GM23338 (cell line): ENCODE measurements at regions not wholly inside any gene's neighbourhood (a gene's known extent, or its start where the extent isn't known, plus 50 kb on each side); places are given as distances from the start of the nearest gene placed in this dataset.

ENCODE experiments used
- ATAC-seq: fragments of 200-7000 bp; cut with Tn5 transposase; 3 replicates; pipeline ENCODE4 v1.9.1; 2020
- DNase-seq: peaks from one replicate; pipeline ENCODE4 v3.0.0-alpha.2; 2015; ENCODE audit warnings: low spot score
- H2AFZ ChIP-seq: fragments of 200-600 bp; sonication (generic); 2 replicates; pipeline ENCODE4 v1.8.0; 2016; ENCODE audit warnings: antibody characterized with exemption, mild to moderate bottlenecking, moderate library complexity
- H3F3A ChIP-seq: fragments of 200-600 bp; sonication (generic); replicated peaks from 2 replicates; pipeline ENCODE4 v1.8.0; 2017; ENCODE audit warnings: antibody characterized with exemption, mixed run types, low read depth
- H3K27ac ChIP-seq: fragments of 200-600 bp; sonication (generic); 2 replicates; pipeline ENCODE4 v1.6.1; 2016; ENCODE audit warnings: low read depth
- H3K27me3 ChIP-seq: fragments of 200-600 bp; sonication (generic); 2 replicates; pipeline ENCODE4 v1.8.0; 2016; ENCODE audit warnings: mild to moderate bottlenecking, mixed run types, moderate library complexity; ENCODE audit not compliant: insufficient read depth
- H3K36me3 ChIP-seq: fragments of 200-600 bp; sonication (generic); 2 replicates; pipeline ENCODE4 v1.8.0; 2016; ENCODE audit warnings: mild to moderate bottlenecking; ENCODE audit not compliant: insufficient read depth
- H3K4me1 ChIP-seq: fragments of 200-600 bp; sonication (generic); 2 replicates; pipeline ENCODE4 v1.8.0; 2016; ENCODE audit warnings: mild to moderate bottlenecking, moderate library complexity; ENCODE audit not compliant: insufficient read depth
- H3K4me2 ChIP-seq: fragments of 200-600 bp; sonication (generic); 2 replicates; pipeline ENCODE4 v1.7.1; 2017; ENCODE audit warnings: mixed run types
- H3K4me3 ChIP-seq: fragments of 200-600 bp; sonication (generic); 2 replicates; pipeline ENCODE4 v1.6.1; 2016; ENCODE audit warnings: mixed run types
- H3K79me2 ChIP-seq: fragments of 200-600 bp; sonication (generic); replicated peaks from 2 replicates; pipeline ENCODE4 v1.8.0; 2017; ENCODE audit warnings: mild to moderate bottlenecking; ENCODE audit not compliant: insufficient read depth
- H3K9me2 ChIP-seq: fragments of 200-600 bp; sonication (generic); 2 replicates; pipeline ENCODE4 v1.8.0; 2017; ENCODE audit not compliant: insufficient read depth
- H4K20me1 ChIP-seq: fragments of 200-600 bp; sonication (generic); replicated peaks from 2 replicates; pipeline ENCODE4 v1.8.0; 2017; ENCODE audit warnings: mild to moderate bottlenecking; ENCODE audit not compliant: insufficient read depth
- H3K27ac Mint-ChIP-seq: 2 replicates; pipeline ENCODE4 v1.8.0; 2020; ENCODE audit warnings: inconsistent platforms, mild to moderate bottlenecking, moderate library complexity, mixed read lengths
- H3K27me3 Mint-ChIP-seq: 3 replicates; pipeline ENCODE4 v1.8.0; 2022; ENCODE audit warnings: low read depth, mild to moderate bottlenecking, moderate library complexity, mixed read lengths, inconsistent platforms; ENCODE audit not compliant: insufficient read depth, poor library complexity
- H3K36me3 Mint-ChIP-seq: 3 replicates; pipeline ENCODE4 v1.8.0; 2021; ENCODE audit warnings: low read depth, mild to moderate bottlenecking, inconsistent platforms, moderate library complexity, mixed read lengths
- H3K4me1 Mint-ChIP-seq: 3 replicates; pipeline ENCODE4 v1.8.0; 2020; ENCODE audit warnings: mild to moderate bottlenecking, inconsistent platforms, mixed read lengths
- H3K4me3 Mint-ChIP-seq: 3 replicates; pipeline ENCODE4 v1.8.0; 2021; ENCODE audit warnings: moderate library complexity, mild to moderate bottlenecking, inconsistent platforms, mixed read lengths
- H3K9me3 Mint-ChIP-seq: 3 replicates; pipeline ENCODE4 v1.8.0; 2020; ENCODE audit warnings: moderate library complexity, mild to moderate bottlenecking, inconsistent platforms, mixed read lengths
- EZH2 ChIP-seq: fragments of 200-600 bp; sonication (generic); IDR thresholded peaks from one replicate; pipeline ENCODE4 v1.8.0; 2017; ENCODE audit warnings: antibody characterized with exemption, mild to moderate bottlenecking, low read depth; ENCODE audit not compliant: unreplicated experiment
- POLR2AphosphoS5 ChIP-seq: IDR thresholded peaks from 2 replicates; pipeline ENCODE4 v1.6.1; 2016; ENCODE audit warnings: antibody characterized with exemption, low read depth
- STAT1 ChIP-seq: IDR thresholded peaks from one replicate; pipeline ENCODE4 v1.6.1; 2016; ENCODE audit warnings: antibody characterized with exemption; ENCODE audit not compliant: unreplicated experiment
- ZNF331 ChIP-seq: fragments of 250-450 bp; sonication (Bioruptor Pico); IDR thresholded peaks from 2 replicates; pipeline ENCODE4 v1.5.0; 2020; ENCODE audit warnings: low read depth, mild to moderate bottlenecking, moderate library complexity
- TF ChIP-seq, protein P1 (sequence below), 2 experiments: fragments of 200-600 bp in 1 of 2; sonication (generic) in 1 of 2; conservative IDR thresholded peaks; 2 replicates each; pipeline versions ENCODE4 v1.5.1 to v1.6.1; 2016 to 2017; ENCODE audit warnings: antibody characterized with exemption in 2 of 2, low read depth in 2 of 2, mild to moderate bottlenecking in 2 of 2, moderate library complexity in 1 of 2
- TF ChIP-seq, protein P2 (sequence below): IDR thresholded peaks from 2 replicates; pipeline ENCODE4 v1.6.1; 2016; ENCODE audit warnings: antibody characterized with exemption

DNA sequence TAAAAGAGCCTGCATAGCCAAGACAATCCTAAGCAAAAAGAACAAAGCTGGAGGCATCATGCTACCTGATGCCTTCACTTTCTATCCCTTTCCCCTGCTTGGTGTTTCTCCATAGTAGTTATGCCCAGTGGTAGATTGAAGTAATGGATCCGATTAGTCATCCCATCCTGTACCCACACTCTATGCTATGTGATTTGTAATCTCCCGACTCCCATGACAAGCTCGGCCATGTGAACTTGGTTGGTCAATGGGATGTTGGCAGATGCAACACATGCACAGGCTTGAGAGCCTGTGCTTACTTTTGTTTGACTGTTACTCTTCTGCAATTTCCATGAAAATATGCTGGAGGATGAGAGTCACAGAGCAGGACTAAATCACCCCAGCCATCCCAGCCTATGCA is 334.9 kb upstream of the DPH6 start (continued):
- TF ChIP-seq, protein P1, sequence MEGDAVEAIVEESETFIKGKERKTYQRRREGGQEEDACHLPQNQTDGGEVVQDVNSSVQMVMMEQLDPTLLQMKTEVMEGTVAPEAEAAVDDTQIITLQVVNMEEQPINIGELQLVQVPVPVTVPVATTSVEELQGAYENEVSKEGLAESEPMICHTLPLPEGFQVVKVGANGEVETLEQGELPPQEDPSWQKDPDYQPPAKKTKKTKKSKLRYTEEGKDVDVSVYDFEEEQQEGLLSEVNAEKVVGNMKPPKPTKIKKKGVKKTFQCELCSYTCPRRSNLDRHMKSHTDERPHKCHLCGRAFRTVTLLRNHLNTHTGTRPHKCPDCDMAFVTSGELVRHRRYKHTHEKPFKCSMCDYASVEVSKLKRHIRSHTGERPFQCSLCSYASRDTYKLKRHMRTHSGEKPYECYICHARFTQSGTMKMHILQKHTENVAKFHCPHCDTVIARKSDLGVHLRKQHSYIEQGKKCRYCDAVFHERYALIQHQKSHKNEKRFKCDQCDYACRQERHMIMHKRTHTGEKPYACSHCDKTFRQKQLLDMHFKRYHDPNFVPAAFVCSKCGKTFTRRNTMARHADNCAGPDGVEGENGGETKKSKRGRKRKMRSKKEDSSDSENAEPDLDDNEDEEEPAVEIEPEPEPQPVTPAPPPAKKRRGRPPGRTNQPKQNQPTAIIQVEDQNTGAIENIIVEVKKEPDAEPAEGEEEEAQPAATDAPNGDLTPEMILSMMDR (conservative IDR thresholded peaks at IDR 0.05; ENCODE audit: low read depth in 2 of 2), result no peak
- TF ChIP-seq STAT1 (no peak), EZH2 (no peak)

DNA sequence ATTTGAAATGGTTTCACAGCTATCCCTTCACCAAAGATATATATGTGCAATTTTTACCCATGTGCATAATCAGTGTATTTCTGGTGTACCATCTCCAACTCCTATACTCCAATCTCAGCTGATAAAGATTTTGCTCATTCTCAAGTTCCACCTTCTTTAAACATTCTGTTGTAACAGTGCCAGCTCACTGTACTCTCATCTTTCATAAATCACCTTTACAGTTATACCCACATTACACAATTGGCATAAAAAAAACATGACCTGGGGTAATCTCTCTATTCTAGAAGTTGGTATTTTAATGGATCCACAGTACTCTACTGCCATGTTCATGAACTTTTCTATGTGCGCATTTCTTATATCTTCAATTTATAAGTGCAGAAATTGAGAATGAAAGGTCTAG is 339.9 kb upstream of the DPH6 start:
- no peak for TF ChIP-seq EZH2
- H3K9me2 ChIP-seq, result no peaks in the 10 kb centered on the region
- H3F3A ChIP-seq, result no peaks in the 10 kb centered on the region
- no peaks in the 10 kb centered on the region for H3K36me3 ChIP-seq
- no peak overlapping the region for H3K4me3 ChIP-seq
- H3K27me3 ChIP-seq, result no peaks in the 10 kb centered on the region
- H3K4me1 ChIP-seq, result no peaks in the 10 kb centered on the region
- DNase-seq (no peak), ATAC-seq (no peak)
- H3K79me2 ChIP-seq, result no peaks in the 10 kb centered on the region
- no peaks in the 10 kb centered on the region for H4K20me1 ChIP-seq
- no peak overlapping the region for H2AFZ ChIP-seq
- Mint-ChIP-seq H3K4me3 (no peak overlapping the region), H3K9me3 (no peaks in the 10 kb centered on the region), H3K4me1 (no peaks in the 10 kb centered on the region), H3K27ac (no peak overlapping the region), H3K27me3 (peaks cover 3% of the 10 kb centered on the region), H3K36me3 (no peaks in the 10 kb centered on the region)
- H3K27ac ChIP-seq, result no peak overlapping the region
- no peak overlapping the region for H3K4me2 ChIP-seq

DNA sequence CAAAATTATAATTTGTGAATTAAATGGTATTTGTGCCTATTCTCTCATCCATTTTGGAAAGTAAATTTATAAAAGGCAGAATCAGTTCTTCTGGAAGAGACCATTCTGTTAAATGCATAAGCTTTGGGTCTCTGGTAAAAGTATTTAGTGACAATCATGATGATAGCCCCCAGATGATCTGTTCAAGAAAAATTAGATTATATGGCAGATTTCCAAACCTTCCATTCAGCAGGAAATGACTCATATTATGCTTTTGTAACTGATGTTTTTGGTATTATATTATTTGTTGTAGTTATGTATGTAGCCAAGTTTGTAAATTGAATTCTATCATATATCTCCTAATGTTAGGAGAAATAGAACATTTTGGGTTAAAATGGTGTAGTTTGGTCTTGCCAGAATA is 340.8 kb upstream of the DPH6 start:
- TF ChIP-seq ZNF331, result no peak
- TF ChIP-seq, protein P1 (conservative IDR thresholded peaks at IDR 0.05; ENCODE audit: low read depth in 2 of 2), result no peak
- H3F3A ChIP-seq, result no peaks in the 10 kb centered on the region
- H3K4me1 ChIP-seq, result no peaks in the 10 kb centered on the region
- no peak for ATAC-seq
- no peak overlapping the region for H3K4me3 Mint-ChIP-seq
- no peak overlapping the region for H3K4me2 ChIP-seq
- no peaks in the 10 kb centered on the region for H3K9me2 ChIP-seq
- no peak overlapping the region for H2AFZ ChIP-seq
- peaks cover 3% of the 10 kb centered on the region for H3K27me3 Mint-ChIP-seq
- no peaks in the 10 kb centered on the region for H3K9me3 Mint-ChIP-seq
- no peaks in the 10 kb centered on the region for H3K4me1 Mint-ChIP-seq
- no peaks in the 10 kb centered on the region for H3K79me2 ChIP-seq
- no peaks in the 10 kb centered on the region for H3K27me3 ChIP-seq
- no peak for DNase-seq
- no peaks in the 10 kb centered on the region for H4K20me1 ChIP-seq
- no peaks in the 10 kb centered on the region for H3K36me3 ChIP-seq
- H3K27ac Mint-ChIP-seq, result no peak overlapping the region
- no peak overlapping the region for H3K27ac ChIP-seq
- no peak overlapping the region for H3K4me3 ChIP-seq
- H3K36me3 Mint-ChIP-seq, result no peaks in the 10 kb centered on the region

DNA sequence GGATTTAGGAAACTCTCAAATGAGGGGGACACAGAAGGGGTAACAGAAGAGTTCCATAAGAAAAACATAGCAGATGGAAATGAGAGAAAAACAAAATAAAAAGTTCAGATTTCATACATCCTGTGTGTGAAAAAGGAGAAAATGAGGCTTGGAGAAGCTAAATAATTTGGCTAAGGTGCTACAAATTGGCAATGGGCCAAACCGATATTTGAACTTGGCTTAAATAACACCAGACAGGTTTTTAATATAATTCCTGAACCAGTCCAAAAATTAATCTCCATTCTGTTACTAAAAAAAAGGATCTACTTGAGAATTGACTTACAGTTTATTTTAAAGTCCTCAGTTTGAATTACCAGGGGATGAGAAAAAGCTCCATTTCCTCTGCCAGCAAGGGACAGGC is 342.9 kb upstream of the DPH6 start:
- Mint-ChIP-seq H3K36me3 (no peaks in the 10 kb centered on the region), H3K27ac (no peak overlapping the region), H3K27me3 (peaks cover 3% of the 10 kb centered on the region), H3K4me1 (no peaks in the 10 kb centered on the region), H3K9me3 (no peaks in the 10 kb centered on the region), H3K4me3 (no peak overlapping the region)
- Histone ChIP-seq H3F3A (no peaks in the 10 kb centered on the region), H2AFZ (peak overlapping the region; percentile 14; the same call in 1 of the 2 replicates), H3K4me2 (no peak overlapping the region), H3K36me3 (no peaks in the 10 kb centered on the region), H3K9me2 (no peaks in the 10 kb centered on the region), H3K4me1 (no peaks in the 10 kb centered on the region), H3K79me2 (no peaks in the 10 kb centered on the region), H3K27me3 (no peaks in the 10 kb centered on the region), H3K27ac (no peak overlapping the region), H3K4me3 (no peak overlapping the region), H4K20me1 (no peaks in the 10 kb centered on the region)
- DNase-seq, result no peak
- ATAC-seq, result no peak
- TF ChIP-seq POLR2AphosphoS5, result no peak
- TF ChIP-seq, protein P2, sequence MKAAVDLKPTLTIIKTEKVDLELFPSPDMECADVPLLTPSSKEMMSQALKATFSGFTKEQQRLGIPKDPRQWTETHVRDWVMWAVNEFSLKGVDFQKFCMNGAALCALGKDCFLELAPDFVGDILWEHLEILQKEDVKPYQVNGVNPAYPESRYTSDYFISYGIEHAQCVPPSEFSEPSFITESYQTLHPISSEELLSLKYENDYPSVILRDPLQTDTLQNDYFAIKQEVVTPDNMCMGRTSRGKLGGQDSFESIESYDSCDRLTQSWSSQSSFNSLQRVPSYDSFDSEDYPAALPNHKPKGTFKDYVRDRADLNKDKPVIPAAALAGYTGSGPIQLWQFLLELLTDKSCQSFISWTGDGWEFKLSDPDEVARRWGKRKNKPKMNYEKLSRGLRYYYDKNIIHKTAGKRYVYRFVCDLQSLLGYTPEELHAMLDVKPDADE, result no peak
